ENCODE measurements at regions not wholly inside any gene's neighbourhood (a gene's known extent, or its start where the extent isn't known, plus 50 kb on each side); places are given as distances from the start of the nearest gene placed in this dataset.

DNA sequence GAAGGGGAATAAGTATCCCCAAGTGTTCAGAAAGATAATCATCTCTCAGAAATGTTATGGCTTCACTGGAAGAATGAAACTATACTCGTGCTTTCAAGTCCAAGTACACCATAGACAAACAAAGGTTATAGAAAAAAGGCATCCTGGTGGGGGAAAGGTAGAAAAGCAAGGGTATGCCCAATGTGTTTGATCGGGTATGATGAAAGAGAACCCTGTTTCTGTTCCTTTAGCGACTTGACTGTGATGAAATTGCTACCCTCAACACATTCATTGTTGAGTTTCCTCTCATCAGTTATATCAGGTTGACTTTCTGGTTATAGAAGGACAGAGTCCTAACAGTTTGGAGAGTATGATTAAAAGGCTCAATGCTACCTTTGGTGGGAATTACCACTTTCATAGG is 464.3 kb downstream of the GRXCR1 start:
- ChIA-PET CTCF (ENCODE audit: low intra/inter-chr PET ratio) (no interaction called here), POLR2A (no interaction called here)
- no TSS peak for BruUV-seq (replicated peaks)
- no peak overlapping the region for H3K27ac ChIP-seq (ENCODE audit: extremely low read depth, low read depth, low read length)
- no peaks in the 10 kb centered on the region for H3K27me3 ChIP-seq (ENCODE audit: control insufficient read depth in 2 of 2, insufficient read depth in 2 of 2, low read length in 2 of 2)
- no peaks in the 10 kb centered on the region for H3K79me2 ChIP-seq (ENCODE audit: control insufficient read depth, insufficient read depth, low read length)
- intact Hi-C loops (cut with micrococcal nuclease) = no loop called here
- no peak for FAIRE-seq
- no peak for ATAC-seq
- 0% methylated on average over 3 of the region's 3 CpGs for WGBS (ENCODE audit: insufficient coverage, low coverage, missing lambda C conversion rate)
- peaks cover 2% of the 10 kb centered on the region for H3K9me3 ChIP-seq (replicated peaks; ENCODE audit: control insufficient read depth, insufficient read depth, low read depth, low read length)
- H3K4me1 ChIP-seq (replicated peaks in 1 of 2; ENCODE audit: control insufficient read depth in 2 of 2, insufficient read depth in 2 of 2, low read length in 2 of 2) = no peaks in the 10 kb centered on the region
- TF ChIP-seq SMAD1 (IDR thresholded peaks at IDR 0.05; ENCODE audit: low read depth, low read length, partially characterized antibody) = no peak
- TF ChIP-seq POU5F1 (IDR thresholded peaks at IDR 0.05; ENCODE audit: borderline replicate concordance, low read depth, low read length, partially characterized antibody) = no peak
- H3K4me3 ChIP-seq = no peak overlapping the region
- H3K9ac ChIP-seq (ENCODE audit: insufficient read depth in 1 of 2, low read depth in 2 of 2, low read length in 2 of 2) = no peak overlapping the region
- H3K36me3 ChIP-seq (ENCODE audit: control insufficient read depth, insufficient read depth, low read length) = no peaks in the 10 kb centered on the region
- DNase-seq (ENCODE audit: extremely low read depth in 1 of 4, low spot score in 3 of 4) = no peak
- in situ Hi-C loops (cut with MboI) = no loop called here
- no peaks in the 10 kb centered on the region for H4K20me1 ChIP-seq (replicated peaks; ENCODE audit: control insufficient read depth, insufficient read depth, low read length)
- H3K4me2 ChIP-seq (ENCODE audit: insufficient read depth, low read length) = no peak overlapping the region
- H2AFZ ChIP-seq (ENCODE audit: low read depth, low read length) = no peak overlapping the region
- H3K9me1 ChIP-seq (ENCODE audit: control insufficient read depth, insufficient read depth, low read length) = no peaks in the 10 kb centered on the region

DNA sequence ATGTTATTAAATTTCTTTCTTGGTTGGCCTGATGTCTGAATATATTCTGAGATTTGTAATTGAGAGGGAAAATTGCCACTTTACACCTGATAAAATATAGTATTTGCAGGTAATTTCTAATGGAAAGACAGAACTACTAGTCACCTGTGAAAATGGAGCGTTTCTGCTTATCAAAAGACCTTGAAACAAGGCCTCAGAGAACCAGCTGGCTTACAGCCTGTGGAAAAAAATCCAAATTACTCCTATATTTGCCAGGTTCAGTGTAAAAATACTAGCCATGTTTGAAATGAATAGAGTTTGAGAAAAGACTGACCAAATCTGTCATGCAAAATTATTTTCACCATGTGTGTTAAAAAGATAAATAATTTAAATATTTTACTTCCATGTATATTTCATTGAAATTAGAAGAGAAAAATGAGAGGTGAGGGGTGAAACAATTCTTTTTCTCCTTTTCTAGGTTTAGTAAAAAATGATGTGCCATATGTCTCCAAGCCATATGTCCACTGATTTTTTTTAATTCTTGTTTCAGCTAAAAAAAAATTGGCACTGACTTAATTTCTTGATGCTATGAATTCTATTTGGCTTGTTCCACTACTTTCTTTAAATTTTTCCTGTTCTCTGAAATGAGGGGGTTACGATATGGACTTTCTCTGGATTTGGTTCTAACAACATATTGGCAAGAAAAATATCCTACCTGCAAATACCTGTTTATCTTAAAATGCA is 464.9 kb downstream of the GRXCR1 start:
- H3K79me2 ChIP-seq (ENCODE audit: control insufficient read depth, insufficient read depth, low read length) = no peaks in the 10 kb centered on the region
- no peaks in the 10 kb centered on the region for H3K9me1 ChIP-seq (ENCODE audit: control insufficient read depth, insufficient read depth, low read length)
- no peaks in the 10 kb centered on the region for H3K4me1 ChIP-seq (replicated peaks in 1 of 2; ENCODE audit: control insufficient read depth in 2 of 2, insufficient read depth in 2 of 2, low read length in 2 of 2)
- H3K4me2 ChIP-seq (ENCODE audit: insufficient read depth, low read length) = no peak overlapping the region
- H4K20me1 ChIP-seq (replicated peaks; ENCODE audit: control insufficient read depth, insufficient read depth, low read length) = no peaks in the 10 kb centered on the region
- no peaks in the 10 kb centered on the region for H3K27me3 ChIP-seq (ENCODE audit: control insufficient read depth in 2 of 2, insufficient read depth in 2 of 2, low read length in 2 of 2)
- ChIA-PET POLR2A (no interaction called here), CTCF (ENCODE audit: low intra/inter-chr PET ratio) (no interaction called here)
- FAIRE-seq (no peak), DNase-seq (ENCODE audit: extremely low read depth in 1 of 4, low spot score in 3 of 4) (no peak), ATAC-seq (no peak)
- no peak overlapping the region for H2AFZ ChIP-seq (ENCODE audit: low read depth, low read length)
- 0% methylated on average over 2 of the region's 2 CpGs for WGBS (ENCODE audit: insufficient coverage, low coverage, missing lambda C conversion rate)
- H3K4me3 ChIP-seq = no peak overlapping the region
- intact Hi-C loops (cut with micrococcal nuclease) = no loop called here
- H3K9ac ChIP-seq (ENCODE audit: insufficient read depth in 1 of 2, low read depth in 2 of 2, low read length in 2 of 2) = no peak overlapping the region
- in situ Hi-C loops (cut with MboI) = no loop called here
- H3K27ac ChIP-seq (ENCODE audit: extremely low read depth, low read depth, low read length) = no peak overlapping the region
- H3K36me3 ChIP-seq (ENCODE audit: control insufficient read depth, insufficient read depth, low read length) = no peaks in the 10 kb centered on the region
- H3K9me3 ChIP-seq (replicated peaks; ENCODE audit: control insufficient read depth, insufficient read depth, low read depth, low read length) = peaks cover 2% of the 10 kb centered on the region
- no TSS peak for BruUV-seq (replicated peaks)
- TF ChIP-seq, protein P1, sequence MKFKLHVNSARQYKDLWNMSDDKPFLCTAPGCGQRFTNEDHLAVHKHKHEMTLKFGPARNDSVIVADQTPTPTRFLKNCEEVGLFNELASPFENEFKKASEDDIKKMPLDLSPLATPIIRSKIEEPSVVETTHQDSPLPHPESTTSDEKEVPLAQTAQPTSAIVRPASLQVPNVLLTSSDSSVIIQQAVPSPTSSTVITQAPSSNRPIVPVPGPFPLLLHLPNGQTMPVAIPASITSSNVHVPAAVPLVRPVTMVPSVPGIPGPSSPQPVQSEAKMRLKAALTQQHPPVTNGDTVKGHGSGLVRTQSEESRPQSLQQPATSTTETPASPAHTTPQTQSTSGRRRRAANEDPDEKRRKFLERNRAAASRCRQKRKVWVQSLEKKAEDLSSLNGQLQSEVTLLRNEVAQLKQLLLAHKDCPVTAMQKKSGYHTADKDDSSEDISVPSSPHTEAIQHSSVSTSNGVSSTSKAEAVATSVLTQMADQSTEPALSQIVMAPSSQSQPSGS (CRISPR knock-in tag; IDR thresholded peaks at IDR 0.05) = no peak
- TF ChIP-seq, protein P2, sequence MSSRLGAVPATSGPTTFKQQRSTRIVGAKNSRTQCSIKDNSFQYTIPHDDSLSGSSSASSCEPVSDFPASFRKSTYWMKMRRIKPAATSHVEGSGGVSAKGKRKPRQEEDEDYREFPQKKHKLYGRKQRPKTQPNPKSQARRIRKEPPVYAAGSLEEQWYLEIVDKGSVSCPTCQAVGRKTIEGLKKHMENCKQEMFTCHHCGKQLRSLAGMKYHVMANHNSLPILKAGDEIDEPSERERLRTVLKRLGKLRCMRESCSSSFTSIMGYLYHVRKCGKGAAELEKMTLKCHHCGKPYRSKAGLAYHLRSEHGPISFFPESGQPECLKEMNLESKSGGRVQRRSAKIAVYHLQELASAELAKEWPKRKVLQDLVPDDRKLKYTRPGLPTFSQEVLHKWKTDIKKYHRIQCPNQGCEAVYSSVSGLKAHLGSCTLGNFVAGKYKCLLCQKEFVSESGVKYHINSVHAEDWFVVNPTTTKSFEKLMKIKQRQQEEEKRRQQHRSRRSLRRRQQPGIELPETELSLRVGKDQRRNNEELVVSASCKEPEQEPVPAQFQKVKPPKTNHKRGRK (tag; IDR thresholded peaks at IDR 0.05) = no peak
- TF ChIP-seq SAP30 (IDR thresholded peaks at IDR 0.05; ENCODE audit: borderline replicate concordance, insufficient read depth, low read depth, low read length, poor library complexity, severe bottlenecking) = no peak
- TF ChIP-seq RFX7 (CRISPR knock-in tag; IDR thresholded peaks at IDR 0.05) = no peak
- TF ChIP-seq, protein P3, sequence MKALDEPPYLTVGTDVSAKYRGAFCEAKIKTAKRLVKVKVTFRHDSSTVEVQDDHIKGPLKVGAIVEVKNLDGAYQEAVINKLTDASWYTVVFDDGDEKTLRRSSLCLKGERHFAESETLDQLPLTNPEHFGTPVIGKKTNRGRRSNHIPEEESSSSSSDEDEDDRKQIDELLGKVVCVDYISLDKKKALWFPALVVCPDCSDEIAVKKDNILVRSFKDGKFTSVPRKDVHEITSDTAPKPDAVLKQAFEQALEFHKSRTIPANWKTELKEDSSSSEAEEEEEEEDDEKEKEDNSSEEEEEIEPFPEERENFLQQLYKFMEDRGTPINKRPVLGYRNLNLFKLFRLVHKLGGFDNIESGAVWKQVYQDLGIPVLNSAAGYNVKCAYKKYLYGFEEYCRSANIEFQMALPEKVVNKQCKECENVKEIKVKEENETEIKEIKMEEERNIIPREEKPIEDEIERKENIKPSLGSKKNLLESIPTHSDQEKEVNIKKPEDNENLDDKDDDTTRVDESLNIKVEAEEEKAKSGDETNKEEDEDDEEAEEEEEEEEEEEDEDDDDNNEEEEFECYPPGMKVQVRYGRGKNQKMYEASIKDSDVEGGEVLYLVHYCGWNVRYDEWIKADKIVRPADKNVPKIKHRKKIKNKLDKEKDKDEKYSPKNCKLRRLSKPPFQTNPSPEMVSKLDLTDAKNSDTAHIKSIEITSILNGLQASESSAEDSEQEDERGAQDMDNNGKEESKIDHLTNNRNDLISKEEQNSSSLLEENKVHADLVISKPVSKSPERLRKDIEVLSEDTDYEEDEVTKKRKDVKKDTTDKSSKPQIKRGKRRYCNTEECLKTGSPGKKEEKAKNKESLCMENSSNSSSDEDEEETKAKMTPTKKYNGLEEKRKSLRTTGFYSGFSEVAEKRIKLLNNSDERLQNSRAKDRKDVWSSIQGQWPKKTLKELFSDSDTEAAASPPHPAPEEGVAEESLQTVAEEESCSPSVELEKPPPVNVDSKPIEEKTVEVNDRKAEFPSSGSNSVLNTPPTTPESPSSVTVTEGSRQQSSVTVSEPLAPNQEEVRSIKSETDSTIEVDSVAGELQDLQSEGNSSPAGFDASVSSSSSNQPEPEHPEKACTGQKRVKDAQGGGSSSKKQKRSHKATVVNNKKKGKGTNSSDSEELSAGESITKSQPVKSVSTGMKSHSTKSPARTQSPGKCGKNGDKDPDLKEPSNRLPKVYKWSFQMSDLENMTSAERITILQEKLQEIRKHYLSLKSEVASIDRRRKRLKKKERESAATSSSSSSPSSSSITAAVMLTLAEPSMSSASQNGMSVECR (CRISPR knock-in tag; IDR thresholded peaks at IDR 0.05) = no peak
